Neural cell (in vitro differentiated cells): ENCODE measurements at regions not wholly inside any gene's neighbourhood (a gene's known extent, or its start where the extent isn't known, plus 50 kb on each side); places are given as distances from the start of the nearest gene placed in this dataset.

ENCODE experiments used
- H2AFZ ChIP-seq: fragments of 200-600, 300-800 bp; sonication (generic), shearing (Covaris generic); 2 replicates; pipeline ENCODE4 v1.6.0; 2014; ENCODE audit warnings: low read depth, mild to moderate bottlenecking, antibody characterized with exemption, low read length, moderate library complexity
- H3F3A ChIP-seq: fragments of 200-600 bp; shearing (Covaris generic); 2 replicates; pipeline ENCODE4 v1.6.1; 2016; ENCODE audit warnings: mild to moderate bottlenecking, moderate library complexity, mixed read lengths, antibody characterized with exemption, low read length; ENCODE audit not compliant: insufficient read depth, poor library complexity, severe bottlenecking
- H3K27ac ChIP-seq: fragments of 200-600, 300-800 bp; sonication (generic), shearing (Covaris generic); 2 replicates; pipeline ENCODE4 v1.5.1; 2014; ENCODE audit warnings: mild to moderate bottlenecking, low read length, moderate library complexity
- H3K27me3 ChIP-seq: fragments of 300-800, 200-600 bp; sonication (generic), shearing (Covaris generic); 2 replicates; pipeline ENCODE4 v1.6.0; 2014; ENCODE audit warnings: mild to moderate bottlenecking, low read depth, low read length, moderate library complexity; ENCODE audit not compliant: insufficient read depth
- H3K36me3 ChIP-seq: fragments of 300-800, 200-600 bp; sonication (generic), shearing (Covaris generic); 2 replicates; pipeline ENCODE4 v1.5.1; 2014; ENCODE audit warnings: mild to moderate bottlenecking, antibody characterized with exemption, low read length, moderate library complexity; ENCODE audit not compliant: insufficient read depth
- H3K4me2 ChIP-seq: fragments of 300-800, 200-600 bp; sonication (generic), shearing (Covaris generic); 2 replicates; pipeline ENCODE4 v1.6.0; 2014; ENCODE audit warnings: mild to moderate bottlenecking, low read length
- H3K4me3 ChIP-seq: fragments of 300-800, 200-600 bp; sonication (generic), shearing (Covaris generic); 2 replicates; pipeline ENCODE4 v1.5.1; 2014; ENCODE audit warnings: mild to moderate bottlenecking, low read length, moderate library complexity
- H3K79me2 ChIP-seq: fragments of 200-600 bp; shearing (Covaris generic); replicated peaks from 2 replicates; pipeline ENCODE4 v1.6.0; 2014; ENCODE audit warnings: mild to moderate bottlenecking, low read length, moderate library complexity; ENCODE audit not compliant: insufficient read depth
- H3K9ac ChIP-seq: fragments of 300-800, 200-600 bp; sonication (generic), shearing (Covaris generic); 2 replicates; pipeline ENCODE4 v1.6.1; 2016; ENCODE audit warnings: mild to moderate bottlenecking, low read length, mixed read lengths
- H3K9me2 ChIP-seq: fragments of 200-600 bp; shearing (Covaris generic); 2 replicates; pipeline ENCODE4 v1.6.1; 2016; ENCODE audit warnings: mild to moderate bottlenecking, low read length, mixed read lengths; ENCODE audit not compliant: insufficient read depth
- H3K9me3 ChIP-seq: fragments of 200-600, 300-800 bp; sonication (generic), shearing (Covaris generic); 2 replicates; pipeline ENCODE4 v1.6.1; 2016; ENCODE audit warnings: mild to moderate bottlenecking, mixed run types, low read length, moderate library complexity, mixed read lengths
- H4K20me1 ChIP-seq: fragments of 200-600 bp; shearing (Covaris generic); 2 replicates; pipeline ENCODE4 v1.6.1; 2016; ENCODE audit warnings: mild to moderate bottlenecking, mixed run types; ENCODE audit not compliant: insufficient read depth
- CTCF ChIP-seq: fragments of 450-650 bp; IDR thresholded peaks from 2 replicates; pipeline ENCODE4 v1.5.1; 2014; ENCODE audit warnings: antibody characterized with exemption, mild to moderate bottlenecking, moderate library complexity; ENCODE audit not compliant: poor library complexity, severe bottlenecking
- EP300 ChIP-seq: fragments of 450-650 bp; conservative IDR thresholded peaks from 2 replicates; pipeline ENCODE4 v1.6.1; 2014; ENCODE audit warnings: antibody characterized with exemption, mild to moderate bottlenecking, moderate library complexity; ENCODE audit not compliant: poor library complexity, severe bottlenecking
- EZH2 ChIP-seq: fragments of 200-600, 300-800 bp; shearing (Covaris generic), sonication (generic); IDR thresholded peaks from 2 replicates; pipeline ENCODE4 v1.6.1; 2014; ENCODE audit warnings: antibody characterized with exemption, low read length, borderline replicate concordance, mild to moderate bottlenecking; ENCODE audit not compliant: insufficient read depth, poor library complexity, severe bottlenecking
- MXI1 ChIP-seq: fragments of 450-650 bp; conservative IDR thresholded peaks from 2 replicates; pipeline ENCODE4 v1.6.1; 2014; ENCODE audit warnings: antibody characterized with exemption, mild to moderate bottlenecking; ENCODE audit not compliant: poor library complexity, severe bottlenecking
- POLR2AphosphoS5 ChIP-seq: IDR thresholded peaks from 2 replicates; pipeline ENCODE4 v1.6.1; 2012
- RAD21 ChIP-seq: fragments of 450-650 bp; conservative IDR thresholded peaks from 2 replicates; pipeline ENCODE4 v1.6.1; 2014; ENCODE audit warnings: antibody characterized with exemption, mild to moderate bottlenecking, moderate library complexity
- REST ChIP-seq: IDR thresholded peaks from 2 replicates; pipeline ENCODE4 v1.6.1; 2012; ENCODE audit warnings: borderline replicate concordance
- SMC3 ChIP-seq: fragments of 450-650 bp; conservative IDR thresholded peaks from 2 replicates; pipeline ENCODE4 v1.6.1; 2014; ENCODE audit warnings: antibody characterized with exemption, mild to moderate bottlenecking, moderate library complexity; ENCODE audit not compliant: poor library complexity
- TAF1 ChIP-seq: IDR thresholded peaks from 2 replicates; pipeline ENCODE4 v1.6.1; 2012; ENCODE audit warnings: low read depth

- Histone ChIP-seq H3K27ac (no peak overlapping the region), H3K79me2 (no peaks in the 10 kb centered on the region), H4K20me1 (no peaks in the 10 kb centered on the region), H3K9me3 (no peaks in the 10 kb centered on the region), H3K9me2 (no peaks in the 10 kb centered on the region), H3K36me3 (no peaks in the 10 kb centered on the region), H3K9ac (no peak overlapping the region), H2AFZ (no peak overlapping the region), H3F3A (no peaks in the 10 kb centered on the region), H3K4me2 (no peak overlapping the region), H3K4me3 (no peak overlapping the region), H3K27me3 (no peaks in the 10 kb centered on the region)
- TF ChIP-seq SMC3, result no peak
- TF ChIP-seq REST, result no peak
- no peak for TF ChIP-seq POLR2AphosphoS5
- TF ChIP-seq EZH2, result no peak
- no peak for TF ChIP-seq CTCF
- no peak for TF ChIP-seq TAF1
- no peak for TF ChIP-seq EP300
- no peak for TF ChIP-seq RAD21
- no peak for TF ChIP-seq MXI1
Observed at GRCh38 chr18:45480219-45481015, 134.9 kb upstream of the SLC14A2 start.

- Histone ChIP-seq H3K9me2 (no peaks in the 10 kb centered on the region), H3K79me2 (no peaks in the 10 kb centered on the region), H3K9ac (no peak overlapping the region), H3K27me3 (no peaks in the 10 kb centered on the region), H3K9me3 (no peaks in the 10 kb centered on the region), H3K4me2 (no peak overlapping the region), H3K4me3 (no peak overlapping the region), H3K27ac (no peak overlapping the region), H4K20me1 (no peaks in the 10 kb centered on the region), H3K36me3 (no peaks in the 10 kb centered on the region), H2AFZ (no peak overlapping the region), H3F3A (no peaks in the 10 kb centered on the region)
- TF ChIP-seq CTCF (no peak), REST (no peak), TAF1 (no peak), EZH2 (no peak), POLR2AphosphoS5 (no peak), EP300 (no peak), MXI1 (no peak), RAD21 (no peak)
Observed at GRCh38 chr18:45481821-45482220, 133.5 kb upstream of the SLC14A2 start.
